ENCODE measurements at regions not wholly inside any gene's neighbourhood (a gene's known extent, or its start where the extent isn't known, plus 50 kb on each side); places are given as distances from the start of the nearest gene placed in this dataset.

- Histone ChIP-seq H3K9me3 (peaks cover 0 to 2% (median 0%) of the 10 kb centered on the region in 11 donors), H3K36me3 (no peaks in the 10 kb centered on the region), H3K4me3 (no peak overlapping the region), H3K4me1 (peaks cover 0 to 25% (median 5%) of the 10 kb centered on the region in 9 donors), H3K27ac (peak overlapping the region in 2 of 10 donors; percentile 18 to 39), H3K27me3 (no peaks in the 10 kb centered on the region)
- WGBS, 2 donors: 50 to 76% methylated on average over 3 of the region's 3 CpGs
- TF ChIP-seq, protein P1, sequence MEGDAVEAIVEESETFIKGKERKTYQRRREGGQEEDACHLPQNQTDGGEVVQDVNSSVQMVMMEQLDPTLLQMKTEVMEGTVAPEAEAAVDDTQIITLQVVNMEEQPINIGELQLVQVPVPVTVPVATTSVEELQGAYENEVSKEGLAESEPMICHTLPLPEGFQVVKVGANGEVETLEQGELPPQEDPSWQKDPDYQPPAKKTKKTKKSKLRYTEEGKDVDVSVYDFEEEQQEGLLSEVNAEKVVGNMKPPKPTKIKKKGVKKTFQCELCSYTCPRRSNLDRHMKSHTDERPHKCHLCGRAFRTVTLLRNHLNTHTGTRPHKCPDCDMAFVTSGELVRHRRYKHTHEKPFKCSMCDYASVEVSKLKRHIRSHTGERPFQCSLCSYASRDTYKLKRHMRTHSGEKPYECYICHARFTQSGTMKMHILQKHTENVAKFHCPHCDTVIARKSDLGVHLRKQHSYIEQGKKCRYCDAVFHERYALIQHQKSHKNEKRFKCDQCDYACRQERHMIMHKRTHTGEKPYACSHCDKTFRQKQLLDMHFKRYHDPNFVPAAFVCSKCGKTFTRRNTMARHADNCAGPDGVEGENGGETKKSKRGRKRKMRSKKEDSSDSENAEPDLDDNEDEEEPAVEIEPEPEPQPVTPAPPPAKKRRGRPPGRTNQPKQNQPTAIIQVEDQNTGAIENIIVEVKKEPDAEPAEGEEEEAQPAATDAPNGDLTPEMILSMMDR (IDR thresholded peaks at IDR 0.05): no peak
- DNase-seq (no peak), ATAC-seq (no peak)
- intact Hi-C loops (cut with DNase I): no loop called here
Observed at GRCh38 chr3:39752019-39752637, 57.3 kb upstream of the MYRIP start.

- DNase-seq (no peak), ATAC-seq (no peak)
- H3K36me3 ChIP-seq: no peaks in the 10 kb centered on the region
- 80 to 85% methylated on average over 1 of the region's 1 CpG for WGBS, 2 donors
- TF ChIP-seq, protein P1 (IDR thresholded peaks at IDR 0.05): no peak
- H3K4me1 ChIP-seq: peaks cover 0 to 25% (median 5%) of the 10 kb centered on the region in 9 donors
- no peak overlapping the region for H3K4me3 ChIP-seq
- peaks cover 0 to 2% (median 0%) of the 10 kb centered on the region in 11 donors for H3K9me3 ChIP-seq
- no peaks in the 10 kb centered on the region for H3K27me3 ChIP-seq
- no peak overlapping the region for H3K27ac ChIP-seq
- intact Hi-C loops (cut with DNase I): no loop called here
Observed at GRCh38 chr3:39752751-39753150, 56.7 kb upstream of the MYRIP start.

DNA sequence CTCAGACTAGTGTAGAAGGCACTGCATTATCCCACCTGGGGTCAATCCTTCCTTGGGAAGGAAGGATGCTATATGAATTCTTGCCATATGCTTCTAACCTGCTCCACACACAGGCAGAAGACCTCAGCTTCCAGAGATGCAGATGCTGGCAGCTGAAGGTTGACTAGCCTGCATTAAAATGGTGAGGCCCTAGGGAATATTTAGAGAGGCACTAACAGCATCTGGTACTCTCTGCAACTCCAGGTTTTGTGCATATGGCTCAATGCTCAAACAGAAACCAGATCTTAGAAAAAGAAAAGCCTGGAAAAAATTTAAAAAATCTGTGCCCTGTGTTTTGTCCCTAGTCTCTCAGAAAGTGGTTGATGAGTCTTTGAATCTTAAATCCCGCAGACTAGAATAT is 56.0 kb upstream of the MYRIP start:
- intact Hi-C loops (cut with DNase I): no loop called here
- Histone ChIP-seq H3K36me3 (no peaks in the 10 kb centered on the region), H3K27me3 (no peaks in the 10 kb centered on the region), H3K27ac (no peak overlapping the region), H3K9me3 (peaks cover 0 to 2% (median 0%) of the 10 kb centered on the region in 11 donors), H3K4me3 (no peak overlapping the region), H3K4me1 (peaks cover 0 to 25% (median 5%) of the 10 kb centered on the region in 9 donors)
- DNase-seq (no peak), ATAC-seq (no peak)
- WGBS, 2 donors: 79 to 94% methylated on average over 1 of the region's 1 CpG
- TF ChIP-seq, protein P1 (IDR thresholded peaks at IDR 0.05): no peak

DNA sequence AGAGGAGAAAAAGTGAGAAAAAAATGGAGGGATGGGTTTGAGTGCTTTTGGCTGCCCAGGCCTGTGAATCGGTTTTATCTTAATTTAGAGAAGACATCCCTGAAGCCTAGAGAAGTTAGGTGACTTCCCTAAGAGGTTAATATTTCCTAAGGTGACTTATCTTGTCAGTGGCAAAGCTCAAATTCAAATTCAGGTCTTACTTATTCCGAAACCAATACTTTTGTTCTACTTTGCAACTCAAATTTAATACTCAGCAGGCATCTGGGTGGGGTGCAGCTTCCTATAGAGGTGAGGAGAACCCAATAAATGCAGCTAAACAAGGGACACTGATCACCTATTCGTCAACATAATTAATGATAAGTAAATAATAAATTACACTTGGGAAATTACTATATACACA is 54.9 kb upstream of the MYRIP start:
- TF ChIP-seq, protein P1 (IDR thresholded peaks at IDR 0.05): no peak
- Histone ChIP-seq H3K4me3 (no peak overlapping the region), H3K27me3 (no peaks in the 10 kb centered on the region), H3K4me1 (peaks cover 0 to 25% (median 5%) of the 10 kb centered on the region in 9 donors), H3K36me3 (no peaks in the 10 kb centered on the region), H3K27ac (no peak overlapping the region), H3K9me3 (peaks cover 0 to 2% (median 0%) of the 10 kb centered on the region in 11 donors)
- ATAC-seq (no peak), DNase-seq (no peak)
- intact Hi-C loops (cut with DNase I): no loop called here
- 85 to 90% methylated on average over 3 of the region's 3 CpGs for WGBS, 2 donors

Measured in heart right ventricle (tissue), 16 donors.